Adrenal gland (tissue), 5 donors: ENCODE measurements at regions not wholly inside any gene's neighbourhood (a gene's known extent, or its start where the extent isn't known, plus 50 kb on each side); places are given as distances from the start of the nearest gene placed in this dataset.

Experiments
- POLR2A ChIP-seq, 2 donors: fragments of 450-650 bp; IDR thresholded peaks; one replicate each; pipeline ENCODE4 v1.6.1; 2017; ENCODE audit warnings: antibody characterized with exemption in 2 of 2, mild to moderate bottlenecking in 2 of 2, moderate library complexity in 1 of 2
- TF ChIP-seq, protein P1 (sequence below), 6 experiments: fragments of 450-650 bp in 4 of 6; fragments of 200-600 bp in 2 of 6; sonication (generic) in 1 of 6; IDR thresholded peaks; 1 replicate in 5 of 6; 2 replicates in 1 of 6; pipeline versions ENCODE4 v1.5.1 to v1.8.0; 2016 to 2021; ENCODE audit warnings: antibody characterized with exemption in 6 of 6, mild to moderate bottlenecking in 2 of 6, moderate library complexity in 1 of 6
- donor health status: DM: no; HTN: no; CAD: no.

DNA sequence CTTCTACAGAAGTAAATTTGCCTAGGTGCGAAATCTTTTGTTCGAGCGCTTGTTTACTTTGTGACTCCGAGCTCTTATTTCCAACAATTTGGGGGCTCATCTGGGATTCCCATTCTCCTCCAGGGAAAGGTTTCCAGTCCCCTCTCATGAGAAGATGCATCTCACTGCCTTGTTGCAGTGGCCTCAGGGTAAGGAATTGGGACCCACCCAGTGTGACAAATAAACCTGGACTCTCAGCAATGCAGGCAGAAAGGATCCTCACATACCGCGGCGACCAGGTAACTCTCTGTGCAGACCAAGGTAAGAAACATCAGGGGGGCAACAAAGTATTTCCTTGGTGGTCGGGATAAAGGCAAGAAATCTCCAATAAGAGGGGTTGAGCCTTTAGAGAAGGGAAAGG, 1169.3 kb downstream of the DSC3 start:
- TF ChIP-seq, protein P1, sequence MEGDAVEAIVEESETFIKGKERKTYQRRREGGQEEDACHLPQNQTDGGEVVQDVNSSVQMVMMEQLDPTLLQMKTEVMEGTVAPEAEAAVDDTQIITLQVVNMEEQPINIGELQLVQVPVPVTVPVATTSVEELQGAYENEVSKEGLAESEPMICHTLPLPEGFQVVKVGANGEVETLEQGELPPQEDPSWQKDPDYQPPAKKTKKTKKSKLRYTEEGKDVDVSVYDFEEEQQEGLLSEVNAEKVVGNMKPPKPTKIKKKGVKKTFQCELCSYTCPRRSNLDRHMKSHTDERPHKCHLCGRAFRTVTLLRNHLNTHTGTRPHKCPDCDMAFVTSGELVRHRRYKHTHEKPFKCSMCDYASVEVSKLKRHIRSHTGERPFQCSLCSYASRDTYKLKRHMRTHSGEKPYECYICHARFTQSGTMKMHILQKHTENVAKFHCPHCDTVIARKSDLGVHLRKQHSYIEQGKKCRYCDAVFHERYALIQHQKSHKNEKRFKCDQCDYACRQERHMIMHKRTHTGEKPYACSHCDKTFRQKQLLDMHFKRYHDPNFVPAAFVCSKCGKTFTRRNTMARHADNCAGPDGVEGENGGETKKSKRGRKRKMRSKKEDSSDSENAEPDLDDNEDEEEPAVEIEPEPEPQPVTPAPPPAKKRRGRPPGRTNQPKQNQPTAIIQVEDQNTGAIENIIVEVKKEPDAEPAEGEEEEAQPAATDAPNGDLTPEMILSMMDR (IDR thresholded peaks at IDR 0.05) = no peak
- no peak for TF ChIP-seq POLR2A (IDR thresholded peaks at IDR 0.05)
